SK-N-SH (cell line): ENCODE measurements at regions not wholly inside any gene's neighbourhood (a gene's known extent, or its start where the extent isn't known, plus 50 kb on each side); places are given as distances from the start of the nearest gene placed in this dataset.

Source experiments
- CTCF ChIA-PET: fragments of 300-600, 350-600 bp; formaldehyde crosslinking; extraction: SDS; loops from one replicate; lab custom pipeline; 2021; lab: Yijun Ruan, JAX
- POLR2A ChIA-PET: fragments of 350-600 bp; sonication (Branson Sonifier 250); formaldehyde crosslinking; extraction: SDS; loops from one replicate; lab custom pipeline; 2020; ENCODE audit warnings: antibody characterized with exemption, inconsistent platforms; lab: Yijun Ruan, JAX
- DNase-seq: peaks from one replicate; pipeline ENCODE4 v3.0.0; 2012
- H2AFZ ChIP-seq: fragments of 200-600 bp; sonication (generic); 2 replicates; pipeline ENCODE4 v1.8.1; 2016; ENCODE audit warnings: antibody characterized with exemption, mild to moderate bottlenecking, low read depth
- H3F3A ChIP-seq: fragments of 200-600 bp; sonication (generic); replicated peaks from 2 replicates; pipeline ENCODE3; 2016; ENCODE audit warnings: antibody characterized with exemption, mild to moderate bottlenecking; ENCODE audit not compliant: insufficient read depth
- H3K27ac ChIP-seq, 2 experiments: fragments of 200-500 bp in 1 of 2; fragments of 200-600 bp in 1 of 2; sonication (Bioruptor generic) in 1 of 2; sonication (generic), shearing (Covaris generic) in 1 of 2; 2 replicates each; pipeline versions ENCODE4 v1.5.1 to v1.6.1; 2014 to 2016; ENCODE audit warnings: low read depth in 2 of 2, inconsistent platforms in 1 of 2, low read length in 1 of 2, mild to moderate bottlenecking in 1 of 2, mixed read lengths in 1 of 2
- H3K27me3 ChIP-seq: fragments of 200-600 bp; sonication (generic), shearing (Covaris generic); 2 replicates; pipeline ENCODE4 v1.6.1; 2016; ENCODE audit warnings: mixed run types; ENCODE audit not compliant: insufficient read depth
- H3K36me3 ChIP-seq, 2 experiments: fragments of 200-500 bp in 1 of 2; fragments of 200-600 bp in 1 of 2; sonication (Bioruptor generic) in 1 of 2; sonication (generic) in 1 of 2; replicated peaks in 1 of 2; 2 replicates each; pipeline versions ENCODE3 to v1.5.1; 2014 to 2016; ENCODE audit warnings: low read length in 1 of 2, mild to moderate bottlenecking in 1 of 2; ENCODE audit not compliant: insufficient read depth in 2 of 2, control insufficient read depth in 1 of 2
- H3K4me1 ChIP-seq, 2 experiments: fragments of 200-500 bp in 1 of 2; fragments of 200-600 bp in 1 of 2; sonication (Bioruptor generic) in 1 of 2; sonication (generic), shearing (Covaris generic) in 1 of 2; 2 replicates each; pipeline versions ENCODE4 v1.5.1 to v1.6.1; 2014 to 2016; ENCODE audit warnings: low read depth in 1 of 2, low read length in 1 of 2, mixed run types in 1 of 2; ENCODE audit not compliant: insufficient read depth in 2 of 2, control insufficient read depth in 1 of 2
- H3K4me2 ChIP-seq: fragments of 200-600 bp; sonication (generic), shearing (Covaris generic); 2 replicates; pipeline ENCODE4 v1.6.1; 2017; ENCODE audit warnings: mixed run types
- H3K4me3 ChIP-seq, 2 experiments: fragments of 200-500 bp in 1 of 2; fragments of 200-600 bp in 1 of 2; sonication (Bioruptor generic) in 1 of 2; sonication (generic), shearing (Covaris generic) in 1 of 2; 2 replicates each; pipeline versions ENCODE4 v1.5.1 to v1.8.1; 2014 to 2016; ENCODE audit warnings: low read depth in 2 of 2, inconsistent platforms in 1 of 2, low read length in 1 of 2, mild to moderate bottlenecking in 1 of 2, mixed read lengths in 1 of 2, moderate library complexity in 1 of 2
- H3K79me2 ChIP-seq: fragments of 200-600 bp; sonication (generic); 2 replicates; pipeline ENCODE4 v1.8.1; 2017; ENCODE audit warnings: mild to moderate bottlenecking; ENCODE audit not compliant: insufficient read depth
- H3K9ac ChIP-seq: fragments of 200-600 bp; sonication (generic); 2 replicates; pipeline ENCODE4 v1.6.1; 2017; ENCODE audit warnings: mixed run types
- H3K9me2 ChIP-seq: fragments of 200-600 bp; sonication (generic); 2 replicates; pipeline ENCODE4 v1.6.1; 2017; ENCODE audit warnings: mixed run types
- H3K9me3 ChIP-seq: fragments of 200-600 bp; sonication (generic); 2 replicates; pipeline ENCODE4 v1.6.1; 2017; ENCODE audit warnings: mixed run types, mild to moderate bottlenecking, moderate library complexity
- H4K20me1 ChIP-seq: fragments of 200-600 bp; sonication (generic); 2 replicates; pipeline ENCODE4 v1.6.1; 2017; ENCODE audit warnings: mild to moderate bottlenecking, mixed run types; ENCODE audit not compliant: insufficient read depth
- CHD2 ChIP-seq: fragments of 150-350 bp; IDR thresholded peaks from 2 replicates; pipeline ENCODE4 v1.6.1; 2018; ENCODE audit warnings: low read length; ENCODE audit not compliant: partially characterized antibody
- ELF1 ChIP-seq: IDR thresholded peaks from 2 replicates; pipeline ENCODE4 v1.4.0; 2012
- EP300 ChIP-seq, 2 experiments: IDR thresholded peaks; 2 replicates each; pipeline versions ENCODE4 v1.4.0 to v1.6.1; 2012; ENCODE audit warnings: borderline replicate concordance in 1 of 2, low read depth in 1 of 2, low read length in 1 of 2
- FOXJ3 ChIP-seq: sonication (generic); formaldehyde crosslinking; IDR thresholded peaks from 2 replicates; pipeline ENCODE4 v1.5.1; 2020; ENCODE audit warnings: mild to moderate bottlenecking, missing genetic modification reagents
- GABPA ChIP-seq: IDR thresholded peaks from 2 replicates; pipeline ENCODE4 v1.4.0; 2012; ENCODE audit warnings: low read depth, mild to moderate bottlenecking
- MEF2A ChIP-seq: IDR thresholded peaks from 2 replicates; pipeline ENCODE4 v1.4.0; 2012; ENCODE audit warnings: low read depth, borderline replicate concordance
- NRF1 ChIP-seq: IDR thresholded peaks from 2 replicates; pipeline ENCODE4 v1.6.1; 2012; ENCODE audit warnings: low read depth, mild to moderate bottlenecking, low read length
- RAD21 ChIP-seq: IDR thresholded peaks from 2 replicates; pipeline ENCODE4 v1.6.1; 2012; ENCODE audit warnings: mild to moderate bottlenecking, low read length
- RCOR1 ChIP-seq: fragments of 150-350 bp; IDR thresholded peaks from 2 replicates; pipeline ENCODE4 v1.6.1; 2017; ENCODE audit warnings: antibody characterized with exemption, low read length
- SIN3A ChIP-seq: IDR thresholded peaks from 2 replicates; pipeline ENCODE4 v1.6.1; 2012; ENCODE audit warnings: low read depth, mild to moderate bottlenecking, low read length, moderate library complexity, borderline replicate concordance
- TAF1 ChIP-seq: IDR thresholded peaks from 2 replicates; pipeline ENCODE4 v1.6.1; 2012; ENCODE audit warnings: low read depth, mild to moderate bottlenecking, low read length, moderate library complexity, borderline replicate concordance
- TCF12 ChIP-seq: IDR thresholded peaks from 2 replicates; pipeline ENCODE4 v1.4.0; 2012
- TEAD4 ChIP-seq: IDR thresholded peaks from 2 replicates; pipeline ENCODE4 v1.4.0; 2012; ENCODE audit warnings: mild to moderate bottlenecking, borderline replicate concordance; ENCODE audit not compliant: insufficient read depth
- YY1 ChIP-seq: IDR thresholded peaks from 2 replicates; pipeline ENCODE4 v1.4.0; 2012; ENCODE audit warnings: low read depth, mild to moderate bottlenecking
- WGBS: methylation state at CpG from one replicate; pipeline ENCODE4 v1.1.6; 2017; ENCODE audit warnings: low lambda C conversion rate; 5-methylcytosine and 5-hydroxymethylcytosine counted together
- TF ChIP-seq, protein P1 (sequence below): IDR thresholded peaks from 2 replicates; pipeline ENCODE4 v1.4.0; 2012; ENCODE audit warnings: low read depth
- TF ChIP-seq, protein P2 (sequence below): IDR thresholded peaks from 2 replicates; pipeline ENCODE4 v1.4.0; 2012; ENCODE audit warnings: low read depth, borderline replicate concordance
- TF ChIP-seq, protein P3 (sequence below): fragments of 150-350 bp; IDR thresholded peaks from 2 replicates; pipeline ENCODE4 v1.6.1; 2016; ENCODE audit warnings: mild to moderate bottlenecking, low read depth, low read length
- TF ChIP-seq, protein P4 (sequence below): IDR thresholded peaks from 2 replicates; pipeline ENCODE4 v1.4.0; 2012; ENCODE audit warnings: low read depth, borderline replicate concordance
- TF ChIP-seq, protein P5 (sequence below): fragments of 200-600 bp; sonication (generic); IDR thresholded peaks from 2 replicates; pipeline ENCODE4 v1.6.1; 2017; ENCODE audit warnings: antibody characterized with exemption, mild to moderate bottlenecking, moderate library complexity

DNA sequence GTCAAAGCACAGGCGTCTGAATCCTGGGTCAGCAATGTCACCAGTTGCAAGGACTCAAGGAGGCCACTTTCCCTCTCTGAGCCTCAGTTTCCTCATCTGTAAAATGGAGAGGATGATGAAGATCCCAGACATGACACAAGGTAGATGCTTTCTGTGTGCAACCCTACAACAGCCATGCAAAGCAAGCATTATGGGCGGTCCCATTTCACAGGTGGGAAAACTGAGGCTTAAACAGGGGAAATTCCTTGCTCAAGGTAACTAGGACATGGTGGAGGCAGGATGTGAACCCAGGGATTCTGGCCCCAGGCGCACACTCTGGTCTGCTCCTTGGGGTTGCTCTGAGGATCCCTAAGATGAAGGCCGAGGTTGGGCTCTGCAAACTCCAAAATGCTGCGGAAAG lies 311.0 kb downstream of the PTPRU start:
- H3K4me1 ChIP-seq: peaks cover 0 to 14% of the 10 kb centered on the region in 2 experiments; a peak in 1 of 4 replicates
- no peak overlapping the region for H3K9ac ChIP-seq
- no peaks in the 10 kb centered on the region for H3K27me3 ChIP-seq
- no peaks in the 10 kb centered on the region for H3K9me2 ChIP-seq
- H4K20me1 ChIP-seq: no peaks in the 10 kb centered on the region
- no peak overlapping the region for H3K4me3 ChIP-seq
- H3K36me3 ChIP-seq: no peaks in the 10 kb centered on the region
- no peak for DNase-seq
- no peak overlapping the region for H3K27ac ChIP-seq
- no peaks in the 10 kb centered on the region for H3K79me2 ChIP-seq
- H3F3A ChIP-seq: no peaks in the 10 kb centered on the region
- 41% methylated on average over 3 of the region's 5 CpGs for WGBS
- no peak overlapping the region for H3K4me2 ChIP-seq
- no peak overlapping the region for H2AFZ ChIP-seq
- no peaks in the 10 kb centered on the region for H3K9me3 ChIP-seq
- ChIA-PET POLR2A (no interaction called here), CTCF (no interaction called here)
- TF ChIP-seq, protein P1, sequence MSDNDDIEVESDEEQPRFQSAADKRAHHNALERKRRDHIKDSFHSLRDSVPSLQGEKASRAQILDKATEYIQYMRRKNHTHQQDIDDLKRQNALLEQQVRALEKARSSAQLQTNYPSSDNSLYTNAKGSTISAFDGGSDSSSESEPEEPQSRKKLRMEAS: no peak
- TF ChIP-seq, protein P2, sequence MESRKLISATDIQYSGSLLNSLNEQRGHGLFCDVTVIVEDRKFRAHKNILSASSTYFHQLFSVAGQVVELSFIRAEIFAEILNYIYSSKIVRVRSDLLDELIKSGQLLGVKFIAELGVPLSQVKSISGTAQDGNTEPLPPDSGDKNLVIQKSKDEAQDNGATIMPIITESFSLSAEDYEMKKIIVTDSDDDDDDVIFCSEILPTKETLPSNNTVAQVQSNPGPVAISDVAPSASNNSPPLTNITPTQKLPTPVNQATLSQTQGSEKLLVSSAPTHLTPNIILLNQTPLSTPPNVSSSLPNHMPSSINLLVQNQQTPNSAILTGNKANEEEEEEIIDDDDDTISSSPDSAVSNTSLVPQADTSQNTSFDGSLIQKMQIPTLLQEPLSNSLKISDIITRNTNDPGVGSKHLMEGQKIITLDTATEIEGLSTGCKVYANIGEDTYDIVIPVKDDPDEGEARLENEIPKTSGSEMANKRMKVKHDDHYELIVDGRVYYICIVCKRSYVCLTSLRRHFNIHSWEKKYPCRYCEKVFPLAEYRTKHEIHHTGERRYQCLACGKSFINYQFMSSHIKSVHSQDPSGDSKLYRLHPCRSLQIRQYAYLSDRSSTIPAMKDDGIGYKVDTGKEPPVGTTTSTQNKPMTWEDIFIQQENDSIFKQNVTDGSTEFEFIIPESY: no peak
- no peak for TF ChIP-seq NRF1
- TF ChIP-seq ELF1: no peak
- no peak for TF ChIP-seq MEF2A

DNA sequence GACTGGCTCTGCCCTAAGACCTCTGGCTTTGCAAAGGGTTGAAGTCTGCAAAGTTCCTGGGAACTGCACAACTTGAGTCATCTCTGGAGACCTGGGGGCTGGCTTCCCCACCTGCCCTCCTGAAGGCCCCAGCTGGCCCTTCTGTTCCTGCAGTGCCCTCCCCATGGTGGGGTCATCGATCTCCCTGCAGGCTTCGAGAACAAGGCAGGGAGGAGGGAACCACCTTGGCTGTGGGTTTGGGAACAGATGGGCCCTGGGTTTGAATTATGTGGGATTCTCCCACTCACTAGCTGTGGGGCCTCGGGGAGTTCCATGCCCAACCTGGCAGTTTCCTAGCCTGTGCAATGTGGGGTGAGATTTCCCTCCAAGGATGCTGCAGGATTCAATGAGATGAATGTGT lies 310.2 kb downstream of the PTPRU start:
- H3K27me3 ChIP-seq: no peaks in the 10 kb centered on the region
- TF ChIP-seq GABPA: no peak
- no peak for TF ChIP-seq TAF1
- TF ChIP-seq SIN3A: no peak
- TF ChIP-seq, protein P3, sequence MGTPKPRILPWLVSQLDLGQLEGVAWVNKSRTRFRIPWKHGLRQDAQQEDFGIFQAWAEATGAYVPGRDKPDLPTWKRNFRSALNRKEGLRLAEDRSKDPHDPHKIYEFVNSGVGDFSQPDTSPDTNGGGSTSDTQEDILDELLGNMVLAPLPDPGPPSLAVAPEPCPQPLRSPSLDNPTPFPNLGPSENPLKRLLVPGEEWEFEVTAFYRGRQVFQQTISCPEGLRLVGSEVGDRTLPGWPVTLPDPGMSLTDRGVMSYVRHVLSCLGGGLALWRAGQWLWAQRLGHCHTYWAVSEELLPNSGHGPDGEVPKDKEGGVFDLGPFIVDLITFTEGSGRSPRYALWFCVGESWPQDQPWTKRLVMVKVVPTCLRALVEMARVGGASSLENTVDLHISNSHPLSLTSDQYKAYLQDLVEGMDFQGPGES: no peak
- no peak for TF ChIP-seq EP300 (IDR thresholded peaks at IDR 0.05; ENCODE audit: borderline replicate concordance in 1 of 2, low read depth in 1 of 2, low read length in 1 of 2)
- TF ChIP-seq CHD2: no peak
- TF ChIP-seq, protein P4, sequence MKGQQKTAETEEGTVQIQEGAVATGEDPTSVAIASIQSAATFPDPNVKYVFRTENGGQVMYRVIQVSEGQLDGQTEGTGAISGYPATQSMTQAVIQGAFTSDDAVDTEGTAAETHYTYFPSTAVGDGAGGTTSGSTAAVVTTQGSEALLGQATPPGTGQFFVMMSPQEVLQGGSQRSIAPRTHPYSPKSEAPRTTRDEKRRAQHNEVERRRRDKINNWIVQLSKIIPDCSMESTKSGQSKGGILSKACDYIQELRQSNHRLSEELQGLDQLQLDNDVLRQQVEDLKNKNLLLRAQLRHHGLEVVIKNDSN: no peak
- TF ChIP-seq YY1: no peak
- TF ChIP-seq FOXJ3 (CRISPR knock-in tag): no peak
- TF ChIP-seq RAD21: no peak
- TF ChIP-seq, protein P5, sequence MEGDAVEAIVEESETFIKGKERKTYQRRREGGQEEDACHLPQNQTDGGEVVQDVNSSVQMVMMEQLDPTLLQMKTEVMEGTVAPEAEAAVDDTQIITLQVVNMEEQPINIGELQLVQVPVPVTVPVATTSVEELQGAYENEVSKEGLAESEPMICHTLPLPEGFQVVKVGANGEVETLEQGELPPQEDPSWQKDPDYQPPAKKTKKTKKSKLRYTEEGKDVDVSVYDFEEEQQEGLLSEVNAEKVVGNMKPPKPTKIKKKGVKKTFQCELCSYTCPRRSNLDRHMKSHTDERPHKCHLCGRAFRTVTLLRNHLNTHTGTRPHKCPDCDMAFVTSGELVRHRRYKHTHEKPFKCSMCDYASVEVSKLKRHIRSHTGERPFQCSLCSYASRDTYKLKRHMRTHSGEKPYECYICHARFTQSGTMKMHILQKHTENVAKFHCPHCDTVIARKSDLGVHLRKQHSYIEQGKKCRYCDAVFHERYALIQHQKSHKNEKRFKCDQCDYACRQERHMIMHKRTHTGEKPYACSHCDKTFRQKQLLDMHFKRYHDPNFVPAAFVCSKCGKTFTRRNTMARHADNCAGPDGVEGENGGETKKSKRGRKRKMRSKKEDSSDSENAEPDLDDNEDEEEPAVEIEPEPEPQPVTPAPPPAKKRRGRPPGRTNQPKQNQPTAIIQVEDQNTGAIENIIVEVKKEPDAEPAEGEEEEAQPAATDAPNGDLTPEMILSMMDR: no peak
- no peak for TF ChIP-seq TCF12
- no peak for TF ChIP-seq RCOR1
- TF ChIP-seq TEAD4: no peak
- TF ChIP-seq, all 33 proteins: peak for 0
- Histone ChIP-seq H3F3A (no peaks in the 10 kb centered on the region), H3K27ac (no peak overlapping the region), H3K4me1 (peaks cover 0 to 16% of the 10 kb centered on the region in 2 experiments; a peak in 1 of 4 replicates), H4K20me1 (no peaks in the 10 kb centered on the region), H3K4me2 (no peak overlapping the region), H3K4me3 (no peak overlapping the region), H3K9ac (no peak overlapping the region), H3K9me2 (no peaks in the 10 kb centered on the region), H3K9me3 (no peaks in the 10 kb centered on the region), H3K36me3 (no peaks in the 10 kb centered on the region), H3K79me2 (no peaks in the 10 kb centered on the region), H2AFZ (no peak overlapping the region)
- DNase-seq: no peak
- ChIA-PET CTCF (no interaction called here), POLR2A (interaction anchor here (1.2 kb wide), 1 partner anchor 16 kb away, joined by 3 read pairs; no protein-coding TSS in a partner anchor)
- 34% methylated on average over 2 of the region's 3 CpGs for WGBS
